HAP-1 (cell line): ENCODE measurements at regions not wholly inside any gene's neighbourhood (a gene's known extent, or its start where the extent isn't known, plus 50 kb on each side); places are given as distances from the start of the nearest gene placed in this dataset.
"Not testable (repeated sequence)": the region's sequence is repeated elsewhere in the genome, so short reads cannot be mapped to it uniquely, and the experiment has no call there.

Experiments
- DNase-seq, 2 experiments: peaks; one replicate each; pipeline ENCODE4 v3.0.0-alpha.2; 2016 to 2020; ENCODE audit warnings: low spot score in 2 of 2
- H3K27me3 ChIP-seq: fragments of 250-450 bp; sonication (Bioruptor Pico); 2 replicates; pipeline ENCODE4 v1.5.1; 2020; ENCODE audit warnings: low read depth, mild to moderate bottlenecking, moderate library complexity
- H3K36me3 ChIP-seq: fragments of 250-450 bp; sonication (Bioruptor Pico); replicated peaks from 2 replicates; pipeline ENCODE4 v1.5.1; 2020; ENCODE audit warnings: mild to moderate bottlenecking
- H3K4me1 ChIP-seq: fragments of 250-450 bp; sonication (Bioruptor Pico); 2 replicates; pipeline ENCODE4 v1.5.1; 2020; ENCODE audit warnings: mild to moderate bottlenecking
- H3K4me3 ChIP-seq: fragments of 250-450 bp; sonication (Bioruptor Pico); 2 replicates; pipeline ENCODE4 v1.5.1; 2020; ENCODE audit warnings: mild to moderate bottlenecking, moderate library complexity
- H3K9me3 ChIP-seq: fragments of 250-450 bp; sonication (Bioruptor Pico); 2 replicates; pipeline ENCODE4 v1.5.1; 2020; ENCODE audit warnings: mild to moderate bottlenecking, moderate library complexity
- in situ Hi-C: fragments of 300-500 bp; cut with MboI; formaldehyde crosslinking; loops from 3 replicates; pipeline ENCODE4 v1.14.3; 2020; ENCODE audit warnings: low sequenced_read_pairs, inconsistent platforms, mixed read lengths

GRCh38 chr13:60869225-60869624 is 472.2 kb downstream of the TDRD3 start:
- H3K4me3 ChIP-seq: no peak overlapping the region
- in situ Hi-C loops: no loop called here
- H3K9me3 ChIP-seq: peaks cover 7% of the 10 kb centered on the region; the same call in 1 of the 2 replicates
- no peak for DNase-seq
- peaks cover 14% of the 10 kb centered on the region for H3K4me1 ChIP-seq
- H3K27me3 ChIP-seq: no peaks in the 10 kb centered on the region
- no peaks in the 10 kb centered on the region for H3K36me3 ChIP-seq

- no peak overlapping the region for H3K4me3 ChIP-seq
- H3K4me1 ChIP-seq: no peaks in the 10 kb centered on the region
- in situ Hi-C loops: no loop called here
- DNase-seq: no peak
- H3K36me3 ChIP-seq: no peaks in the 10 kb centered on the region
- no peaks in the 10 kb centered on the region for H3K27me3 ChIP-seq
- H3K9me3 ChIP-seq: peaks cover 7% of the 10 kb centered on the region; the same call in 1 of the 2 replicates
Observed at GRCh38 chr13:60862036-60862435, 465.0 kb downstream of the TDRD3 start.

GRCh38 chr13:60857698-60858097 is 460.7 kb downstream of the TDRD3 start:
- H3K36me3 ChIP-seq: no peaks in the 10 kb centered on the region
- in situ Hi-C loops: no loop called here
- peaks cover 2% of the 10 kb centered on the region; the same call in 1 of the 2 replicates for H3K9me3 ChIP-seq
- no peaks in the 10 kb centered on the region for H3K4me1 ChIP-seq
- no peak overlapping the region for H3K4me3 ChIP-seq
- no peaks in the 10 kb centered on the region for H3K27me3 ChIP-seq
- DNase-seq: no peak

GRCh38 chr13:60852886-60853285 is 455.9 kb downstream of the TDRD3 start:
- Histone ChIP-seq H3K4me3 (no peak overlapping the region), H3K9me3 (peaks cover 2% of the 10 kb centered on the region; the same call in 1 of the 2 replicates), H3K27me3 (no peaks in the 10 kb centered on the region), H3K36me3 (no peaks in the 10 kb centered on the region), H3K4me1 (no peaks in the 10 kb centered on the region)
- no peak for DNase-seq
- in situ Hi-C loops: no loop called here

- in situ Hi-C loops: no loop called here
- DNase-seq: no peak
- no peak overlapping the region for H3K4me3 ChIP-seq
- H3K4me1 ChIP-seq: no peaks in the 10 kb centered on the region
- H3K27me3 ChIP-seq: no peaks in the 10 kb centered on the region
- H3K9me3 ChIP-seq: peaks cover 2% of the 10 kb centered on the region; the same call in 1 of the 2 replicates
- H3K36me3 ChIP-seq: no peaks in the 10 kb centered on the region
Observed at GRCh38 chr13:60851378-60851777, 454.4 kb downstream of the TDRD3 start.

- no peaks in the 10 kb centered on the region for H3K36me3 ChIP-seq
- DNase-seq: no peak
- no peaks in the 10 kb centered on the region for H3K27me3 ChIP-seq
- in situ Hi-C loops: no loop called here
- no peaks in the 10 kb centered on the region for H3K4me1 ChIP-seq
- H3K9me3 ChIP-seq: peaks cover 2% of the 10 kb centered on the region
- no peak overlapping the region for H3K4me3 ChIP-seq
Observed at GRCh38 chr13:60850526-60850925, 453.5 kb downstream of the TDRD3 start.

GRCh38 chr13:60838581-60838980 is 441.6 kb downstream of the TDRD3 start:
- in situ Hi-C loops: no loop called here

GRCh38 chr13:60837806-60838205 is 440.8 kb downstream of the TDRD3 start:
- H3K4me3 ChIP-seq: no peak overlapping the region
- no peaks in the 10 kb centered on the region for H3K27me3 ChIP-seq
- in situ Hi-C loops: no loop called here
- H3K9me3 ChIP-seq: no peaks in the 10 kb centered on the region
- peaks cover 15% of the 10 kb centered on the region for H3K4me1 ChIP-seq
- peak; percentile 19 to 64 for DNase-seq
- no peaks in the 10 kb centered on the region for H3K36me3 ChIP-seq

More at GRCh38 chr13:60838581-60838980, 441.6 kb downstream of the TDRD3 start:
- Histone ChIP-seq H3K4me1 (peaks cover 15% of the 10 kb centered on the region), H3K27me3 (no peaks in the 10 kb centered on the region), H3K4me3 (no peak overlapping the region), H3K36me3 (no peaks in the 10 kb centered on the region), H3K9me3 (no peaks in the 10 kb centered on the region)
- no peak for DNase-seq

GRCh38 chr13:60836821-60837220 is 439.8 kb downstream of the TDRD3 start:
- Histone ChIP-seq H3K9me3 (no peaks in the 10 kb centered on the region), H3K27me3 (no peaks in the 10 kb centered on the region), H3K36me3 (no peaks in the 10 kb centered on the region), H3K4me3 (no peak overlapping the region), H3K4me1 (peaks cover 15% of the 10 kb centered on the region)
- no peak for DNase-seq
- in situ Hi-C loops: no loop called here

GRCh38 chr13:60811581-60811980 is 414.6 kb downstream of the TDRD3 start:
- no peak overlapping the region for H3K4me3 ChIP-seq
- no peaks in the 10 kb centered on the region for H3K9me3 ChIP-seq
- in situ Hi-C loops: no loop called here
- no peaks in the 10 kb centered on the region for H3K4me1 ChIP-seq
- DNase-seq: no peak
- H3K36me3 ChIP-seq: no peaks in the 10 kb centered on the region
- no peaks in the 10 kb centered on the region for H3K27me3 ChIP-seq

GRCh38 chr13:60805640-60806039 is 408.6 kb downstream of the TDRD3 start:
- H3K36me3 ChIP-seq, H3K4me1 ChIP-seq, in situ Hi-C loops, H3K4me3 ChIP-seq, H3K27me3 ChIP-seq, DNase-seq, H3K9me3 ChIP-seq: not testable (repeated sequence)

GRCh38 chr13:60798503-60798902 is 401.5 kb downstream of the TDRD3 start:
- in situ Hi-C loops: no loop called here
- no peak for DNase-seq
- Histone ChIP-seq H3K4me1 (no peaks in the 10 kb centered on the region), H3K27me3 (no peaks in the 10 kb centered on the region), H3K9me3 (no peaks in the 10 kb centered on the region), H3K4me3 (no peak overlapping the region), H3K36me3 (no peaks in the 10 kb centered on the region)

- Histone ChIP-seq H3K27me3 (no peaks in the 10 kb centered on the region), H3K36me3 (no peaks in the 10 kb centered on the region), H3K4me3 (no peak overlapping the region), H3K9me3 (no peaks in the 10 kb centered on the region), H3K4me1 (no peaks in the 10 kb centered on the region)
- in situ Hi-C loops: no loop called here
- no peak for DNase-seq
Observed at GRCh38 chr13:60797112-60797511, 400.1 kb downstream of the TDRD3 start.

GRCh38 chr13:60794751-60795150 is 397.7 kb downstream of the TDRD3 start:
- no peaks in the 10 kb centered on the region for H3K9me3 ChIP-seq
- H3K4me1 ChIP-seq: no peaks in the 10 kb centered on the region
- H3K27me3 ChIP-seq: no peaks in the 10 kb centered on the region
- no peak overlapping the region for H3K4me3 ChIP-seq
- no peaks in the 10 kb centered on the region for H3K36me3 ChIP-seq
- no peak for DNase-seq
- in situ Hi-C loops: no loop called here

GRCh38 chr13:60790620-60791019 is 393.6 kb downstream of the TDRD3 start:
- Histone ChIP-seq H3K36me3 (no peaks in the 10 kb centered on the region), H3K9me3 (no peaks in the 10 kb centered on the region), H3K4me1 (no peaks in the 10 kb centered on the region), H3K27me3 (no peaks in the 10 kb centered on the region), H3K4me3 (no peak overlapping the region)
- no peak for DNase-seq
- in situ Hi-C loops: no loop called here
